ENCODE measurements at regions not wholly inside any gene's neighbourhood (a gene's known extent, or its start where the extent isn't known, plus 50 kb on each side); places are given as distances from the start of the nearest gene placed in this dataset.
"Not testable (repeated sequence)": the region's sequence is repeated elsewhere in the genome, so short reads cannot be mapped to it uniquely, and the experiment has no call there.

DNA sequence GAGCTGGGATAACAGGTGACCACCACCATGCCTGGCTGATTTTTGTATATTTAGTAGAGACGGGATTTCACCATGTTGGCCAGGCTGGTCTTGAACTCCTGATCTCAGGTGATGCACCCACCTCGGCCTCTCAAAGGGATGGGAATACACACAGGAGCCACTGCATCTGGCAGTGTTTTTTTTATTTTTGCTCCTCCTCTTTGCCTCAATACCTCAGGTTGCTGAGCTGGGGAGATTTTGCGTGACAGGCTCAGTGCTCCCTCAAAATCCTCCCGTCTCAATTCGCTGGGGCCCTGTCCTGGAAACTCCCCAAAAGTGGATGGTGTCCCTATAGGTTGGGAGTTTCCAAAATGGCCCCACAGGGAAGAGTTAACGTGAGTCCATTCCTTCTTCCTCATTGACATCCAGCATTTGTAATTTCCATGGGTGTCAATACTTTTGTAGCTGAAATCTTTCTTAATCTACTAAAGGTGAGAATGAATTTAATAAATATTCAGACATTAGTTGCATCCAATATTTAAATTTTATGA, 71.8 kb downstream of the GGTLC2 start:
- DNase-seq (ENCODE audit: extremely low read depth in 1 of 2, low read depth in 1 of 2): no peak

DNA sequence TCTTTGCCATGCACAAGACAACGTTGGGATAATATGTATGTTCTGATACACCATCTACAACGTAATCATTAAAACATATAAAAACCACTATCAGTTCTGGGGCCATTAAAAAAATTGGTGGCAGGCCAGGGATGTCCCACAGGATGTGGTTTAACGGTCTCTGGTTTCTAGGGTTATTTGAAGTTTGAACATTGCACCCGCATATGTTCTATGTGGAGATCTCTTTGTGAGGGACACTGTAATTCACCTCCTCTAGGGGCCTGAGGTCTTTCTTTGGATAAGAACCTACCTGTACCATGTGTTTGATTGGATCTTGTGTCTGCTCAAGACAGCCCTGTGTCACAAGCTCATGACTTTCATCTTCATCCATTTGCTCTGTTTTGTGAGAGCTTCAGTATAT, 73.2 kb downstream of the GGTLC2 start:
- no peak for DNase-seq (ENCODE audit: extremely low read depth in 1 of 2, low read depth in 1 of 2)

- DNase-seq (ENCODE audit: extremely low read depth in 1 of 2, low read depth in 1 of 2): peak in 1 of 2 donors; percentile 22
These were observed 75.8 kb downstream of the GGTLC2 start for GRCh38 chr22:22720201-22720723.

DNA sequence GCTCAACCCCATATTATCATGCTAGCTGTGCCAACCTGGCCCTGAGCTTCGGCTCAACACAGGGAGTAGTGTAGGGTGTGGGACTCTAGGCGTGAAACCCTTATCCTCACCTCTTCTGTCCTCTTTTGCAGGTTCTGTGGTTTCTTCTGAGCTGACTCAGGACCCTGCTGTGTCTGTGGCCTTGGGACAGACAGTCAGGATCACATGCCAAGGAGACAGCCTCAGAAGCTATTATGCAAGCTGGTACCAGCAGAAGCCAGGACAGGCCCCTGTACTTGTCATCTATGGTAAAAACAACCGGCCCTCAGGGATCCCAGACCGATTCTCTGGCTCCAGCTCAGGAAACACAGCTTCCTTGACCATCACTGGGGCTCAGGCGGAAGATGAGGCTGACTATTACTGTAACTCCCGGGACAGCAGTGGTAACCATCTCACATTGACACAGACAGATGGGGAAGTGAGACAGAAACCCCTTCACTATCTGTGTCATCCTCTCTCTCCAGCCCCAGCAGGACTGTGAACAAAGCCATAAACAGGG, 76.4 kb downstream of the GGTLC2 start:
- no peak for DNase-seq (ENCODE audit: extremely low read depth in 1 of 2, low read depth in 1 of 2)

GRCh38 chr22:22721681-22722354, 77.4 kb downstream of the GGTLC2 start:
- DNase-seq (ENCODE audit: extremely low read depth in 1 of 2, low read depth in 1 of 2): no peak

DNA sequence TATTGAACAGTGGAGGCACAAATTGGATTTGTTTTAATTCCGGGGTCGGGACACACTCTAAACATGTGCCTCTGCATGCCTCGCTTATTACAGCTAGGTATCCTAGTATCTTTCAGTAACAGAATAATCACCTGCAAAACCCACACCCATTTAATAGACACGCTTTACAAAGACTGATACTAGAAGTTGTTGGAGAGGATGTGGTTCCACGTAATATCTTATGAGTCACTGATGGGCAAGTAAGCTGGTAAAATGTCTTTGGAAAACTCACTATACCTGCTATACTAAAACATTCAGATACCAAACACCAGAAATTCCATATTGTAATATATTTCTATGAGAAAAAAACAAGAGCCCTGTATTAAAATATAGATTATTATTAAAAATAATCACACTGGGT, 84.0 kb downstream of the GGTLC2 start:
- DNase-seq (ENCODE audit: extremely low read depth in 1 of 2, low read depth in 1 of 2): no peak

GRCh38 chr22:22730655-22731373, 86.4 kb downstream of the GGTLC2 start:
- DNase-seq (ENCODE audit: extremely low read depth in 1 of 2, low read depth in 1 of 2): no peak

DNA sequence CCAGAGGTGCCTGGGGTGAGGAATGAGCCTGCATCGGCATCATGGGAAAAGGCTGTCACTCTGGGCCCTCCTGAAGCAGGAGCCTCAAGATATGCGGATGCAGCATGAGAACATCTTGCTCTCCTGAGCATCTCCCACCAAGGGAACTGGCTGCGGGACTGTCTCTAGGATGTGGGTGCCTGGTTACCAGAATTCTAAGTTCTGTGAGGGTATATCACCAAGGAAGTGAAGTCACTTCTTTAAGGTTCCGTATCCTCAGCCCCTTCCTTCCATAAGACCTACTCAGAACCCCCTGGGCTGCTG, 86.9 kb downstream of the GGTLC2 start:
- no peak for DNase-seq (ENCODE audit: extremely low read depth in 1 of 2, low read depth in 1 of 2)

- not testable (repeated sequence) for DNase-seq (ENCODE audit: extremely low read depth in 1 of 2, low read depth in 1 of 2)
These were observed 88.6 kb downstream of the GGTLC2 start for GRCh38 chr22:22733006-22733405.

- DNase-seq (ENCODE audit: extremely low read depth in 1 of 2, low read depth in 1 of 2): no peak
These were observed 89.5 kb downstream of the GGTLC2 start for GRCh38 chr22:22733881-22734373.

DNA sequence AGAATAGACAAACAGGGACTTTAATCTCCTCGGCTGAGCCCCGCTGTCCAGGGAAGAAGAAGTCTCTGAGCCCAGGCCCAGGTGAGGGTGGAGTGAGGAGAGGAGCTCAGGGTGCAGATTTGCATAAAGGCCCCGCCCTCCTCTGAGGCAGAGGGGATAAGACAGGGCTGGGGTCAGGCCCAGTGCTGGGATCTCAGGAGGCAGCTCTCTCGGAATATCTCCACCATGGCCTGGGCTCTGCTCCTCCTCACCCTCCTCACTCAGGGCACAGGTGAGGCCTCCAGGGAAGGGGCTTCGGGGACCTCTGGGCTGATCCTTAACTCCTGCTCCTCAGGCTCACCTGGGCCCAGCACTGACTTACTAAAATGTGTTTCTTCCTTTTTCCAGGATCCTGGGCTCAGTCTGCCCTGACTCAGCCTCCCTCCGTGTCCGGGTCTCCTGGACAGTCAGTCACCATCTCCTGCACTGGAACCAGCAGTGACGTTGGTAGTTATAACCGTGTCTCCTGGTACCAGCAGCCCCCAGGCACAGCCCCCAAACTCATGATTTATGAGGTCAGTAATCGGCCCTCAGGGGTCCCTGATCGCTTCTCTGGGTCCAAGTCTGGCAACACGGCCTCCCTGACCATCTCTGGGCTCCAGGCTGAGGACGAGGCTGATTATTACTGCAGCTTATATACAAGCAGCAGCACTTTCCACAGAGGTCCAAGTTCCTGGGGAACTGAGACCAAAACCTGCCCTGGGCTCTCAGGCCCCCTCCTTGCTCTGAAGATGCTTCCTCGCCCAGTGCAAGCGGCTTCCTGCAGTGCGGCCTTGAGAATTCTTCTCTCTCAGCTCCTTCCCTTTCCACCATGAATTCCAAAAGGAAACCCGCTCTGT, 90.2 kb downstream of the GGTLC2 start:
- not testable (repeated sequence) for DNase-seq (ENCODE audit: extremely low read depth in 1 of 2, low read depth in 1 of 2)

GRCh38 chr22:22735276-22735675, 90.9 kb downstream of the GGTLC2 start:
- DNase-seq (ENCODE audit: extremely low read depth in 1 of 2, low read depth in 1 of 2): not testable (repeated sequence)

- no peak for DNase-seq (ENCODE audit: extremely low read depth in 1 of 2, low read depth in 1 of 2)
These were observed 91.5 kb downstream of the GGTLC2 start for GRCh38 chr22:22735695-22736611.

GRCh38 chr22:22737590-22737989, 93.2 kb downstream of the GGTLC2 start:
- no peak for DNase-seq (ENCODE audit: extremely low read depth in 1 of 2, low read depth in 1 of 2)

DNA sequence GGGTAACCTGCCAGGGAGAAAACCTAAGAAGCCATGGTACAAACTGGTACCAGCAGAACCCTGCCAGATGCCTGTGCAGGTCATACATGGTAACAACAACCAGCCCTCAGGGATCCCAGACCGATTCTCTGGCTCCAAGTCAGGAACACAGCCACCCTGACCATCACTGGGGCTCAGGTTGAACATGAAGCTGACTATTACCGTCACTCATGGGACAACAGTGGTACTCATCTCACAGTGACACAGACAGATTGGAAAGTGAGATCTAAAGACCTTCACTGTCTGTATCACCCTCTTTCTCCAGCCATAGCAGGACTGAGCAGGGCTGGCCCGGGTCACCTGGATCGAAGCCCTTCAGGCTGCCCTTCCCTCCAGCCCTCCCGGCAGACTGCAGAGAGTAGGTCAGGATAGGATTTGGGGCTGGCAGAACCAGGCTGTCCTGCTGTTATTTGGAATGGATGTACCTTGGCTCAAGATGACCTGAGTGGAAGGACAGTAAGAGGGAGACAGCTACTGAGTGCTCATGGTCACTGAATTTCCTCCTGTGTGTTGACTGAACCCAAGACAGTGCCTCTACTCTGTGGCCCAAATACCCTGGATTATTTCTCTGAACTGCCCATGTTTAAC, 94.7 kb downstream of the GGTLC2 start:
- no peak for DNase-seq (ENCODE audit: extremely low read depth in 1 of 2, low read depth in 1 of 2)

- no peak for DNase-seq (ENCODE audit: extremely low read depth in 1 of 2, low read depth in 1 of 2)
These were observed 96.3 kb downstream of the GGTLC2 start for GRCh38 chr22:22740560-22741276.

DNA sequence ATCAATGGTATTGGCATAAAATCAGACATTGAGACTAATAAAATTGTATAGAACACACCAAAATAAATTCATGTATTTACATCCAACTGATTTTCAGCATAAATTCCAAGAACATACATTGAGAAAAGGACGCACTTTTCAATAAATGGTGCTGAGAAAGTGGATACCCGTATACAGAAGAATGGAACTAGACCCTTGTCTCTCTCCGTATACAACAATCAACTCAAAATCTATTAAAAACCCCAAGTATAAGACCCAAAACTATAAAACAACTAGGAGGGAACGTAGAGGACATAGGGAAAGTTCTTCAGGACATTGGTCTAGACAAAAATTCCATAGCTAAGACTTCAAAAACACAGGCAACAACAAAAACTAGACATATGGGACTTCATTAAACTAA, 97.4 kb downstream of the GGTLC2 start:
- DNase-seq (ENCODE audit: extremely low read depth in 1 of 2, low read depth in 1 of 2): no peak

DNA sequence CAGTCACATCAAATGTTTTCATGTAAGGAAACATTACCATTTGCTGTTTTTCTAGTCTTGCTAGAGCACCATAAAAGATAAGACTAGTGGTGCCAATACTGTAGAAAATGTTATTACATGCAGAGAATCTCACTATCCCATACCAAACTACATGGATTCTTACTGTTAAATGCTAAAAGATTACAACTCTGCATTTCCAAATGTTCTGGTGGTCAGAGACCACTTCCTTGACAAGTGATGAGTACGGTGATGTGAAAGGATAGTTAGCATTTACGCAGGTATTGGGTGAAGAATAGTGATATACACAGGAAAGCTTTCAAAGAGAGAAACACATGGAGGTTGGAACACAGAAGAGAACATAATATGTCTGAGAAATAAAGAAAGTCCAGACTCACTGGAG, 98.2 kb downstream of the GGTLC2 start:
- DNase-seq (ENCODE audit: extremely low read depth in 1 of 2, low read depth in 1 of 2): no peak
